ENCODE measurements at regions not wholly inside any gene's neighbourhood (a gene's known extent, or its start where the extent isn't known, plus 50 kb on each side); places are given as distances from the start of the nearest gene placed in this dataset.
"Not testable (repeated sequence)": the region's sequence is repeated elsewhere in the genome, so short reads cannot be mapped to it uniquely, and the experiment has no call there.

- no peak for DNase-seq (ENCODE audit: low read depth in 2 of 2)
These were observed 137.9 kb downstream of the CDH26 start for GRCh38 chr20:60096166-60096565.

GRCh38 chr20:60097285-60097684 lies 139.1 kb downstream of the CDH26 start:
- DNase-seq (ENCODE audit: low read depth in 2 of 2), result no peak

DNA sequence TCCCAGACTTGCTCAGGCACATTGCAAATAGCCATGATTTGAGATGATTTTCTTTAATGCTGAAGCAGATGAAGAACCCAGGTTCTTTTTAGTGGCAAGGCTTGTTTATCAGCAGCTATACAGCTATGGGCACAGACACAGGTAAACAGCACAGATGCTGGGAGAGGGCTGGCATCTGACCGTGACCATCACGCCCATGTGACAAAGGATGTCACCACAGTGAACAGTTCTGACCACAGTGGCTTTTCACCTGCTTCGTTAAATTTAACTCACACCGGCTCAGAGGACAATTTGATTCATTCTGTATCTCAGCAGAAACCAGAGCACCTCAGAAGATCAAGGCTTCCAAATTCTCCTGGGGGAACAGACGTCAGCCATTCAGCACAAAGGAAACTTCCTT lies 142.6 kb downstream of the CDH26 start:
- DNase-seq (ENCODE audit: low read depth in 2 of 2), result no peak

GRCh38 chr20:60101201-60101890 lies 143.1 kb downstream of the CDH26 start:
- DNase-seq (ENCODE audit: low read depth in 2 of 2), result no peak

DNA sequence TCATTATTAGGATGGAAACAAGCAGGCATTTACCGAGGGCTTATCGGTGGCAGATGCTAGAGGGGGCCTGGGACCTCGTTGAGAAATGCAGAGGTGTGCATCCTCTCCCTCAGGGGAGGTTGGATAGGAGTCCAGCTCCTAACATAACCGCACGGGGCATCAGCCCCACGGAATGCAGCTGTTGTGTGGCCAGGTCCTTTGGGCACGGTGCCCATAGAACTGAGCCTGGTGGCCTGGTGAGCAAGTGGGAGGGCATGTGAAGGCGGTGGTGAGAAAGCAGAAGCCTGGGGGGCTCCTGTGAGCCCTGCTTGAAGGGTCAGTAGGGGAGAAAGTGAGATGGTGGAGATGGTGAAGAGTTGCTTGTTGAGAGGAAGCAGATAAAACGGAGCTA lies 143.7 kb downstream of the CDH26 start:
- DNase-seq (ENCODE audit: low read depth in 2 of 2), result no peak

DNA sequence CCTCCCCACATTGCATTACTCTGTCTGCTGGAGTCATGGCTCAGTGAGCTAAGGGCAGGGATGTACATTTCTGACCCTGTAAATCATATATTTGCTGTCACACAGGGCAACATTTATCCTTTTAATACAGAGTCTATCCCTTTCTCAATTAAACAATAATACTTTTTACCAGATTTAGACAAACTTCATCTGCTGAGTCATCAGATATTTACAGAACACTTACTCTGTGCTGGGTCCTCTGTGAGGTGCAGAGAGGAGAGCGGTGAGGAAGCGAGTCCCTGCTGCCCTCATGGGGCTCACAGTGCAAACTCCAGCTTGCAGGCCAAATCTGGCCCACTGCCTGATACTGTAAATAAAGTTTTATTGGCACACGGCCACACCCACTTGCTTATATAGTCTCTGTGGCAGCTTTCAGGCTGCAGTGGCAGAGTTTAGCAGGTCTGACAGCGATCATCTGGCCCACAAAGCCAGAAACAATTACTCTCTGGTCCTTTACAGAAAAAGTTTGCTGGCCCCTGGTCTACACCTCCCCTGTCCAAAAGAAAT lies 144.5 kb downstream of the CDH26 start:
- DNase-seq (ENCODE audit: low read depth in 2 of 2), result no peak

DNA sequence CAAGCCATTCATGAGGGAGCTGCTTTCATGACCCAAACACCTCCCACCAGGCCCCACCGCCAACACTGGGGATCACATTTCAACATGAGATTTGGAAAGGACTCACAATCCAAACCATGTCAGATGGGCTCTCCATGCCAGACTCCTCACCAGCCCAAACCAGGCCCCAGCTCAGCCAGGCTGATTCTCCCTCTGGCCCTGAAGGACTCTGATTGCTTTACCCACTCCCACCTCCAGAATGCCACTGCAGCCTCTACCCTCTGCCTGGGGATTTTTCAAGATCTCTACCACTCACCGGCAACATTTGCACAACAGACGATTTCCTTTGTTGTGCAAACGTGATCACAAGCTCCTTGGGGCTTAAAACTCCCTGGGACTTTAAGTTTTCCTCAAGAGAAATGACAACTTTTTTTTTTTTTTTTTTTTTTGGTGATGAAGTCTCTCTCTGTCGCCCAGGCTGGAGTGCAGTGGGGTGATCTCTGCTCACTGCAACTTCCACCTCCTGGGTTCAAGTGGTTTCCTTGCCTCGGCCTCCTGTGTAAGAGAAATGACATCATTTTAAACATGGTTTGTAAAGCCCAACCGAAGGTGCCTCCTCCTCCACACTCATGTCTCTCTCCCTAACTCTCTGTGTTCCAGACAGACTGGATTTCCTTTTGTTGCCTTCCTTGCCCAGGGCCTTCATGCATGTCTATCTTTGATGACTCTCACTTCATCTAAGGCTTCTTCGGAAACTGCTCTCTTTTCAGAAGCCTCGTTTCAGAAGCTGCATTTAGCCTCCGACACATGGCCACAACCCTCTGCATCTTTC lies 147.0 kb downstream of the CDH26 start:
- DNase-seq (ENCODE audit: low read depth in 2 of 2), result no peak

DNA sequence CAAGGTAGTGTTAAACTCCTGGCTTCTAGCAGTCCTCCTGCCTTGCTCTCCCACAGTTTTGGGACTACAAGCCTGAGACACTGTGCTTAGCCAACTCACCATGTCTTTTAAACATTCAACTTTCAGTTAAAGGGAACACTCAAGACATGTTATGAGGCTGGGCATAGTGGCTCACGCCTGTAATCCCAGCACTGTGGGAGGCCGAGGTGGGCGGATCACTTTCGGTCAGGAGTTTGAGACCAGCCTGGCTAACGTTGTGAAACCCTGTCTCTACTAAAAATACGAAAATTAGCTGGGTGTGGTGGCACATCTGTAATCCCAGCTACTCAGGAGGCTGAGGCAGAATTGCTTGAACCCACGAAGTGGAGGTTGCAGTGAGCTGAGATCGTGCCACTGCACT lies 148.0 kb downstream of the CDH26 start:
- not testable (repeated sequence) for DNase-seq (ENCODE audit: low read depth in 2 of 2)

GRCh38 chr20:60107621-60108390 lies 149.6 kb downstream of the CDH26 start:
- DNase-seq (ENCODE audit: low read depth in 2 of 2), result no peak

GRCh38 chr20:60108397-60108796 lies 150.2 kb downstream of the CDH26 start:
- no peak for DNase-seq (ENCODE audit: low read depth in 2 of 2)

- no peak for DNase-seq (ENCODE audit: low read depth in 2 of 2)
These were observed 155.0 kb downstream of the CDH26 start for GRCh38 chr20:60113024-60113724.

GRCh38 chr20:60113771-60114170 lies 155.5 kb downstream of the CDH26 start:
- no peak for DNase-seq (ENCODE audit: low read depth in 2 of 2)

DNA sequence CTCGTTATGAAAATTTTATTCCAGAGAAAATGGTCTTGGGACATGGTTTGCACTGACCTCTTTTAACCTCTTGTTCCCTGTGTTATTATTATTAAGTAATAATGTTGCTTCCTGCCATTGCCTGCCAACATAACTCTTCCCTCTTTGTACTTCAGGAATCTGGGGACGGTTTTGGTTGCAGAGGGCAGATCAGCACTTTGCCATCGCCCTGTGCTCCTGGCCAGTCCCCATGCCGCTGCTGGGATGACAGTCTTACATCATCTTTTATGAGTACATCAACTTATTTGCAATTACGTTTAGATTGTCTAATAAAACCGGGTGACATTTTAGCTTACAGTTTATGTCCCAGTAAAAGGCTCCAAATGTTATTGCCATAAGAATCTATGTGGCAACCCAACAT lies 157.2 kb downstream of the CDH26 start:
- DNase-seq (ENCODE audit: low read depth in 2 of 2), result no peak

DNA sequence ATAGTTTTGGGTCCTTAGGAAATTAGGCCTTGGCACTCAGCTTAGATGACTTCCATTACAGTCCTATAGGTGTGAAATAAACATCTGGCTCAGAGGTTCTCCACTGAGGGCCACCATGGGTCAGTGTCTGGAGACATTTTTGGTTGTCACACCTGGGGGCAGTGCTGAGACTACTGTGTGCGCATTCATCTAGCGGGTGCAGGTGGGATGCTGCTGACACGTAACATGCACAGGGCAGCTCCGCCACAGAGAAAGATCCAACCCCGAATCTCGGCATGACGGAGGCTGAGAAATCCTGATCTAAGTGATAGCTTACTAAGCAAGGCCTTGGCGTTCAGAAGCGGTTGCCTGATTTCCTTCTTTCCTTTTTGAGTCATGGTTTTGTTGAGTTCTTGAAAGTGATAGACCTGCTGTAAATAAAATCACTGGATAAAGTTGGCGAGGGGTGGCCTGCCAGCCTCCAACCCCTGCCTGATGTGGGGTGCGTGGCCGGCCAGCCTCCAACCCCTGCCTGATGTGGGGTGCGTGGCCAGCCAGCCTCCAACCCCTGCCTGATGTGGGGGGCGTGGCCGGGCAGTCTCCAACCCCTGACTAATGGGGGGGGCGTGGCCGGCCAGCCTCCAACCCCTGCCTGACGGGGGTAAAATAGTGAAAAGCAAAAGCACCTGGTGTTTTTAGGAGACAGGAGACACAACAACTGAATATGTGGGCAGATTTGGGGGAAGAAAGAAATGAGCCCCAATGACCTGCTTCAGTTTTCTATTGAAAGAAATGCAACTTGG lies 158.1 kb downstream of the CDH26 start:
- DNase-seq (ENCODE audit: low read depth in 2 of 2), result no peak

- no peak for DNase-seq (ENCODE audit: low read depth in 2 of 2)
These were observed 158.8 kb downstream of the CDH26 start for GRCh38 chr20:60117065-60117464.

DNA sequence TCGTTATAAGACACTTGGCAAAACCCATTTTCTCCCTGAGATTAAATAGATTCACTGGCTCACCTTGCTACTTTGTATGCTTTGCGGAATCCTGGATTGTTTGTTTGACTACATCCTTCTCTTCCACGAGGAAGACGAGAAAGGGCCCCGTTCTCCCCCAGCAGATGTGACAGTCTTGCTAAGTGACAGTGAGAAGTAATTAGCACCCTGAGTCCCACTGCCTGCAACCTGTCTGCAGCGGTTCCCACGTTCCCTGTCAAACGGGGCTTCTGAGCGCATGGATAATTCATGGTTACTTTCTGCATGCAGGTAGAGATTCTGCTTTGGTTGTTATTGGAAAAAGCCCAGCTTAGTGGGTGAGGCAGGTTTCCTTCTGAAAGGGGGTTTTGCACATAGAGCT lies 163.7 kb downstream of the CDH26 start:
- no peak for DNase-seq (ENCODE audit: low read depth in 2 of 2)

DNA sequence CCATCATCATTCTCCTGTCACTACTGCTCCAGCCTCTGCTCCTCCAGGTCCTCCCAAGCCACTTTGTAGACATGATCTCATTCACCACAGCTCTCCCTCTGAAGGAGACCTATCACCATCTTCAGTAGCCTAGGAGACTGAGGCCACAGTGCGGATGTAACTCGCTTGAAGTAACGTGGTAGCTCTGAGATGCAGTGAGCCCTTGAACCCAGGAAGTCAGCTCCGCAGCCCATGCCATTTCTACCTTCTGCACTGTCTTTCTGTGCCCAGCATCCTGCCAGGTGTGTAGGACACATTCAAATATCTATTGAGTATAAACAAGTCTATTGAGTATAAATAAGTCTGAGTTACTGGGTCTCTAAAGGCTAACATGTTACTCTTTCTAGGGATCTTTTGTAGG lies 164.4 kb downstream of the CDH26 start:
- no peak for DNase-seq (ENCODE audit: low read depth in 2 of 2)

DNA sequence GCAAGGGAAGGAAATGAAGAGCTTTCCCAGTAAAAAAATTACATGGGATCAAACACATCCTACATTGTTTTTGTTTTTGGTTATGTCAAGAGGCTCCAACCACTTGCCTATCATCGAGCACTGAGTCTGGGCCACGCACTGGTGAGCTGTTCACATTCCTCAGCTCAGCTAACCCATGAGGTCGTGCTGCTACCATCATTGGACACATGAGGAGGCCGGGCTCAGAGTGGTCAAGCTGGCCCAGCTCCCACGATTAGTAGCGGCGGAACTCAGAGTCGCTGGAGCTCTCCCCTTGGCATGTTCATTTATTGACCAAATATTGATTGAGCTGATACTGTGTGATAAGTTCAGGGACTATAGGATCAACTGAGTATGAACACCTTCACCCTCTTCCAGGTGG lies 164.9 kb downstream of the CDH26 start:
- DNase-seq (ENCODE audit: low read depth in 2 of 2), result no peak

GRCh38 chr20:60123652-60124051 lies 165.4 kb downstream of the CDH26 start:
- no peak for DNase-seq (ENCODE audit: low read depth in 2 of 2)

DNA sequence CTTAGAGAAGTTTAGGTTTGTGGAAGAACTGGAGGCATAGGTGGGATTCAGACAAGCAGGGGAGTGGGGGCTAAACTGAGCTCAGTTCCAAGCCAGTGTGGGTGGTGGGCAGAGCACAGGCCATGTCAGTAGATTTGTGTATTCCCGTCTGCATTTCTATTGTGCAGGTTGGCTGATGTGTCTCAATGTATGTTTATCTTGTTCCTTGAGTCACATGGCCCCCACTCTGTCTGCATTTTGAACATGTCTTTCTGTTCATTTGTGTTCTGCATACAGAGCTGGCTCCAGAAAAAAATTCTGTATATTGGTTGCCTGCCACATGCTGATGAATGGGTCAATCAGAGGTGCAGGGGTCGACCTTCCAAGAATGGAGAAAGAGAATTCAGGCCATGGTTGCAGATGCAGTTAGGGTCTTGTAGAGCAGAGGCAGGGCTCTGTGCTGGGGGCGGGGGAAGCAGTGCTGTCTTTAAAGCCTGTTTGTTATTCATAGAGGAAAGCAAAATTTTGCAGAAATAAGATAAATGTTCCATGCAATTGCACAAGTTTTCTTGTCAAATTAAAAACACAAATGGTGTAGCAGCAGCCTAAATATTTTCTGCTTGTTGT lies 166.7 kb downstream of the CDH26 start:
- DNase-seq (ENCODE audit: low read depth in 2 of 2), result no peak

DNA sequence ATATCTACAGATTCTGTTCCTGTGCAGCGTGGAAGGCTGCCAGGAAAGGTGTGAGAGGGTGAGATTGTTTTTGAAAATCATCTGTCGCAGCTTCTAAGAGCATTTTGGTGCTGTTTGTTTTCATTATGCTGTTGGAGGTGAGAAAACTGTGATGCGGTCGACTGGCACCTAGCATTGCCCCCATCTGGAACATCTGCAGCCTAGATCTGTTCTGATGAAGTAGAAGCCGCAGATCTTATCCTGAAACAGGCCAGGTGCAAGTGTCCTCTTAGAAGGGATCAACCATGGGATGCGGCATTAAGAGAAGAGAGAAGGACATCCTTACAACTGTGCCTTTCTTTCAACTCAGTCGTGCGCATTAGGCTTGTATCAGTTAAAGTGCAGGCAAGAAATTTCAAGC lies 167.3 kb downstream of the CDH26 start:
- no peak for DNase-seq (ENCODE audit: low read depth in 2 of 2)
